ENCODE measurements at regions not wholly inside any gene's neighbourhood (a gene's known extent, or its start where the extent isn't known, plus 50 kb on each side); places are given as distances from the start of the nearest gene placed in this dataset.

GRCh38 chr2:146239392-146240135 is 1605.3 kb upstream of the ACVR2A start:
- no peak for DNase-seq

GRCh38 chr2:146238254-146238966 is 1606.4 kb upstream of the ACVR2A start:
- no peak for DNase-seq

- DNase-seq = no peak
Observed at GRCh38 chr2:146235158-146235557, 1609.7 kb upstream of the ACVR2A start.

GRCh38 chr2:146229508-146230155 is 1615.2 kb upstream of the ACVR2A start:
- no peak for DNase-seq

- DNase-seq = no peak
Observed at GRCh38 chr2:146228466-146229058, 1616.3 kb upstream of the ACVR2A start.

GRCh38 chr2:146228020-146228393 is 1616.8 kb upstream of the ACVR2A start:
- no peak for DNase-seq

GRCh38 chr2:146227152-146228019 is 1617.4 kb upstream of the ACVR2A start:
- no peak for DNase-seq

- no peak for DNase-seq
Observed at GRCh38 chr2:146226077-146226476, 1618.8 kb upstream of the ACVR2A start.

- DNase-seq = no peak
Observed at GRCh38 chr2:146221826-146222225, 1623.0 kb upstream of the ACVR2A start.

- no peak for DNase-seq
Observed at GRCh38 chr2:146220957-146221356, 1623.9 kb upstream of the ACVR2A start.

GRCh38 chr2:146214394-146214929 is 1630.4 kb upstream of the ACVR2A start:
- no peak for DNase-seq

GRCh38 chr2:146213674-146214073 is 1631.2 kb upstream of the ACVR2A start:
- no peak for DNase-seq

GRCh38 chr2:146212602-146213001 is 1632.2 kb upstream of the ACVR2A start:
- no peak for DNase-seq

GRCh38 chr2:146209842-146210275 is 1635.0 kb upstream of the ACVR2A start:
- DNase-seq = no peak

GRCh38 chr2:146207901-146208300 is 1636.9 kb upstream of the ACVR2A start:
- DNase-seq = no peak

- no peak for DNase-seq
Observed at GRCh38 chr2:146207417-146207816, 1637.4 kb upstream of the ACVR2A start.

- DNase-seq = no peak
Observed at GRCh38 chr2:146203064-146203624, 1641.7 kb upstream of the ACVR2A start.

- no peak for DNase-seq
Observed at GRCh38 chr2:146193619-146194018, 1651.2 kb upstream of the ACVR2A start.

GRCh38 chr2:146189541-146189940 is 1655.3 kb upstream of the ACVR2A start:
- DNase-seq = no peak

GRCh38 chr2:146173934-146174333 is 1654.0 kb upstream of the ZEB2 start:
- DNase-seq = no peak

- DNase-seq = no peak
Observed at GRCh38 chr2:146161256-146161882, 1641.5 kb upstream of the ZEB2 start.
